Lung (tissue), 11 donors: ENCODE measurements at regions not wholly inside any gene's neighbourhood (a gene's known extent, or its start where the extent isn't known, plus 50 kb on each side); places are given as distances from the start of the nearest gene placed in this dataset.
A peak's percentile ranks its signal among the peaks of the same experiment; 100 is the strongest.

Source experiments
- ATAC-seq: fragments of 200-7000 bp; cut with Tn5 transposase; one replicate; pipeline ENCODE4 v1.9.1; 2020; ENCODE audit warnings: moderate number of reproducible peaks; ENCODE audit not compliant: insufficient read depth, low FRiP score
- DNase-seq, 3 donors: peaks; one replicate each; pipeline ENCODE4 v3.0.0-alpha.2; 2013 to 2017
- H3K27ac ChIP-seq, 2 donors: one replicate each; pipeline ENCODE4 v1.5.1; 2013; ENCODE audit warnings: mild to moderate bottlenecking in 2 of 2, moderate library complexity in 2 of 2, control low read depth in 1 of 2, inconsistent platforms in 1 of 2, low read depth in 1 of 2, low read length in 1 of 2
- H3K27me3 ChIP-seq, 3 donors: one replicate each; pipeline ENCODE4 v1.5.1; 2013; ENCODE audit warnings: low read length in 2 of 3; ENCODE audit not compliant: control insufficient read depth in 3 of 3, insufficient read depth in 3 of 3
- H3K36me3 ChIP-seq, 4 donors: one replicate each; pipeline ENCODE4 v1.5.1; 2013; ENCODE audit warnings: low read length in 4 of 4, mild to moderate bottlenecking in 1 of 4, moderate library complexity in 1 of 4; ENCODE audit not compliant: control insufficient read depth in 4 of 4, insufficient read depth in 4 of 4
- H3K4me1 ChIP-seq, 5 donors: one replicate each; pipeline ENCODE4 v1.5.1; 2013; ENCODE audit warnings: low read length in 5 of 5, mild to moderate bottlenecking in 2 of 5, moderate library complexity in 1 of 5; ENCODE audit not compliant: control insufficient read depth in 5 of 5, insufficient read depth in 5 of 5
- H3K4me3 ChIP-seq: one replicate; pipeline ENCODE4 v1.5.1; 2013; ENCODE audit warnings: mild to moderate bottlenecking, control low read depth, moderate library complexity
- H3K9ac ChIP-seq, 2 donors: one replicate each; pipeline ENCODE4 v1.5.1; 2013; ENCODE audit warnings: low read length in 2 of 2, control low read depth in 1 of 2; ENCODE audit not compliant: insufficient read depth in 1 of 2
- H3K9me3 ChIP-seq, 4 donors: one replicate each; pipeline ENCODE4 v1.5.1; 2013; ENCODE audit warnings: low read length in 3 of 4, mild to moderate bottlenecking in 1 of 4, moderate library complexity in 1 of 4; ENCODE audit not compliant: control insufficient read depth in 4 of 4, insufficient read depth in 3 of 4
- CTCF ChIP-seq: IDR thresholded peaks from 2 replicates; pipeline ENCODE4 v1.5.1; 2012; ENCODE audit warnings: mild to moderate bottlenecking; ENCODE audit errors: control extremely low read depth, extremely low read depth
- WGBS, 2 donors: extraction: QIAGEN DNeasy Blood & Tissue Kit; methylation state at CpG; one replicate each; pipeline ENCODE4 v1.1.7; 2013; 5-methylcytosine and 5-hydroxymethylcytosine counted together
- donor health status: control.
- donor health status: control.
- donor health status: Bipolar disorder and iron deficiency.
- donor health status: healthy.
- donor health status: DM: yes; HTN: yes; CAD: no.

DNA sequence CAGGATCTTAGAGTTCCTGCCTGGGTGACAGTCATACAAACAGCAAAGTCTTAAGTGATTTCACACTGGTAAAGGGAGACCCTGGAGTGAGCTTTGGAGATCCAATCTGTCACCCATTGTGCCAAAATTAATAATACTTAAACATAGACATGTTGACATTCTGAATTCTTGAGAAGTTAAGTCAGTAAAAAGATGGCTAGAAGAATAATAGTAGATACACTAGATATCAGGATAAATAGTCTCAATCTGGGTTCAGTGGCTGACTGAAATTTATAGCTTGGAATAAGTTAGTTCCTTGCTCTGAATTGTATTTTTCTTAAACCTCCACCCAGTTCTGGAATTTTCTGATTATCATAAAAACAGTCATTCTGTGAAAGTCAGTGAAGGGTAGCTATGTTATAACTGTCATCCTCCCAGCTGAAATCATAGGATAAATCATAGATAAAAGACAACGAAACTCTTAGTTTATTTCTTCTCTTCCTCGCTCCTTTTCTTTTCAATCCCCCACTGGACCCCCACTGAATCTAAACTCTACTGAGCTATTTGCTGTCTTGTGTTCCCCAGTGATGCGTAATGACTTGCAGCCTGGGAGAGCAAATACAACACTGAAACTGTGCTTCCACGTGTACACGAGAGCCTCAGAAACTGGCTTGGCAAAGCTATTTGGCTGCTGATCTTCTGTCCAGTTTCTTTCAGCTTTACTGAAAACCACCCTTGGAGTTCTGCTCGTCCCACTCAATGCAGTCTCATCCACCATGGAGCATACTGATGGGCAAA is 175.4 kb upstream of the TP63 start:
- TF ChIP-seq CTCF, result no peak
- peak in 1 of 3 donors; percentile 9 for DNase-seq
- Histone ChIP-seq H3K36me3 (no peaks in the 10 kb centered on the region), H3K9ac (no peak overlapping the region), H3K27me3 (no peaks in the 10 kb centered on the region), H3K4me1 (peaks cover 0 to 26% (median 2%) of the 10 kb centered on the region in 5 donors), H3K9me3 (no peaks in the 10 kb centered on the region), H3K27ac (no peak overlapping the region), H3K4me3 (no peak overlapping the region)
- ATAC-seq, result no peak
- 78 to 90% methylated on average over 6 of the region's 6 CpGs for WGBS, 2 donors

DNA sequence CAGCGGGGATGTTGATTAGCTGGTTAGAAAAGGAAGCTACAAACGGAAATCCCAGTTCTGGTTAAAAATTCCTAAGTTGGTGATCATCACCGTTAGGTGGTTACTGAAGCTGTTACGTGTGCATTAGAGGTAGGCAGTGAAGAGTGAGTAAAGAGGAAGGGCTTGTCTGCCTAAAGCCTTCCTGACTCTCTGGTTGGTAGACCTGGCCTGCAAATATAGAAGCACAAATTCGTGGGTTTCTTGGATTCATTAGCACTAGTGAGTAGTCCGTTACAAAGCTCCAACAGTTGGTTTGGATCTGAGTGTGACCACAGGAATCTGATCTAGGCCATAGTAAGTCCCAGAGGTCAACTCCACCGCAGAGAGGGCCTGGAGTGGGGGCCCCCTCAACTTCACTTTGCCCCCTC is 174.0 kb upstream of the TP63 start:
- Histone ChIP-seq H3K36me3 (no peaks in the 10 kb centered on the region), H3K27ac (no peak overlapping the region), H3K9me3 (no peaks in the 10 kb centered on the region), H3K27me3 (no peaks in the 10 kb centered on the region), H3K9ac (no peak overlapping the region), H3K4me1 (peaks cover 0 to 26% (median 2%) of the 10 kb centered on the region in 5 donors), H3K4me3 (no peak overlapping the region)
- TF ChIP-seq CTCF, result no peak
- DNase-seq (no peak), ATAC-seq (no peak)
- 79 to 89% methylated on average over 7 of the region's 7 CpGs for WGBS, 2 donors

DNA sequence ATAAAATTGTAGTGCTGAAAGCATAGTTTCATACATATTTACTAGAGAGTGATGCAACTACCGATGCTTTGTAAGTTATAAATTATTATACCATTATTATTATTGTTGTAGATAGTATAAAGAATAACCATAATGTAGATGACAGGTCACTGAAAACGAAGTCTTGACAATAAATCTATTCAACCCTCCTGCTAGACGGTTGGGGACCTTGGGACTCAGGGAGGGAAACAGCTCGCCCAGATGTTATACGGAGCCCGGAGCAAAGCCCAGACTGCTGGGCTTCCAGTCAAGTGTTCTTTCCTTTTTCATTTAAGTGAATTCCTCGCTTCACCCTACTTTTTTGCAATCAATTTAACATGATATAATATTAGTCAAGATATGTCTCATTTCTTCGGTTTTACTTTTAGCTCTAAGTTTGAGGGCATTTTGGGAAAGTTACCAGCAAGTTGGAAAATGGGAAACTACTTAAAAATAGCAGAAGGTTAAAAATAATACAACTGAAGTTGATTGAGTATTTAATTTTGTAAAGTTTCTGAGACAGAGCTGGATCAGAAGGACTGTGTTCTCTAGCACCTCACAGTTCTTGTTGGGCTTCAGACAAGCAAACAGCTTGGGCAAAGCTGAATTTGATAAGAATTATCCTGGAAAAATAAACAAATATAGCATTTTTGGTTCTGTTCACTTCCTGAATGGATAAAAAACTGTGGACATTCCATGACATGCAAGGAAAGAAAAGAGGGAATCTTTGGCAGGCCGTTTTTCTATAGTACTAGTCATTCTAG is 173.4 kb upstream of the TP63 start:
- Histone ChIP-seq H3K9me3 (no peaks in the 10 kb centered on the region), H3K4me3 (no peak overlapping the region), H3K27me3 (no peaks in the 10 kb centered on the region), H3K4me1 (peaks cover 0 to 26% (median 2%) of the 10 kb centered on the region in 5 donors), H3K9ac (no peak overlapping the region), H3K27ac (no peak overlapping the region), H3K36me3 (no peaks in the 10 kb centered on the region)
- no peak for TF ChIP-seq CTCF
- DNase-seq (peak in 2 of 3 donors; percentile 48 to 72), ATAC-seq (no peak)
- 70 to 88% methylated on average over 9 of the region's 9 CpGs for WGBS, 2 donors
